Right lobe of liver (tissue), 4 donors: ENCODE measurements at regions not wholly inside any gene's neighbourhood (a gene's known extent, or its start where the extent isn't known, plus 50 kb on each side); places are given as distances from the start of the nearest gene placed in this dataset.

ENCODE experiments used
- POLR2A ChIP-seq: fragments of 450-650 bp; IDR thresholded peaks from one replicate; pipeline ENCODE4 v1.6.1; 2017; ENCODE audit warnings: antibody characterized with exemption, mild to moderate bottlenecking
- TF ChIP-seq, protein P1 (sequence below), 4 donors: fragments of 200-600 bp in 3 of 4; fragments of 450-650 bp in 1 of 4; IDR thresholded peaks; one replicate each; pipeline versions ENCODE4 v1.5.1 to v1.8.0; 2016 to 2022; ENCODE audit warnings: antibody characterized with exemption in 4 of 4, mild to moderate bottlenecking in 2 of 4
- donor health status: DM: no; HTN: no; CAD: no.
- donor health status: DM: no; HTN: no; CAD: no.
- donor health status: DM: no; HTN: yes; CAD: no.

GRCh38 chr4:178385481-178385880 lies 943.2 kb upstream of the AGA start:
- TF ChIP-seq, protein P1, sequence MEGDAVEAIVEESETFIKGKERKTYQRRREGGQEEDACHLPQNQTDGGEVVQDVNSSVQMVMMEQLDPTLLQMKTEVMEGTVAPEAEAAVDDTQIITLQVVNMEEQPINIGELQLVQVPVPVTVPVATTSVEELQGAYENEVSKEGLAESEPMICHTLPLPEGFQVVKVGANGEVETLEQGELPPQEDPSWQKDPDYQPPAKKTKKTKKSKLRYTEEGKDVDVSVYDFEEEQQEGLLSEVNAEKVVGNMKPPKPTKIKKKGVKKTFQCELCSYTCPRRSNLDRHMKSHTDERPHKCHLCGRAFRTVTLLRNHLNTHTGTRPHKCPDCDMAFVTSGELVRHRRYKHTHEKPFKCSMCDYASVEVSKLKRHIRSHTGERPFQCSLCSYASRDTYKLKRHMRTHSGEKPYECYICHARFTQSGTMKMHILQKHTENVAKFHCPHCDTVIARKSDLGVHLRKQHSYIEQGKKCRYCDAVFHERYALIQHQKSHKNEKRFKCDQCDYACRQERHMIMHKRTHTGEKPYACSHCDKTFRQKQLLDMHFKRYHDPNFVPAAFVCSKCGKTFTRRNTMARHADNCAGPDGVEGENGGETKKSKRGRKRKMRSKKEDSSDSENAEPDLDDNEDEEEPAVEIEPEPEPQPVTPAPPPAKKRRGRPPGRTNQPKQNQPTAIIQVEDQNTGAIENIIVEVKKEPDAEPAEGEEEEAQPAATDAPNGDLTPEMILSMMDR (IDR thresholded peaks at IDR 0.05): no peak
- no peak for TF ChIP-seq POLR2A
